A549 (cell line): ENCODE measurements at regions not wholly inside any gene's neighbourhood (a gene's known extent, or its start where the extent isn't known, plus 50 kb on each side); places are given as distances from the start of the nearest gene placed in this dataset.

Source experiments
- ATAC-seq, 2 experiments: fragments of 200-7000 bp in 1 of 2; fragments of >200 bp in 1 of 2; cut with Nextera tagmentation in 1 of 2; cut with Tn5 transposase in 1 of 2; 3 replicates each; pipeline versions ENCODE4 v1.8.0 to v1.9.1; 2018 to 2020; ENCODE audit warnings: mild to moderate bottlenecking in 1 of 2, moderate library complexity in 1 of 2
- CTCF ChIA-PET: fragments of 300-600 bp; sonication (Branson Sonifier 250); formaldehyde crosslinking; extraction: SDS; loops from one replicate; lab custom pipeline; 2021; ENCODE audit warnings: antibody characterized with exemption, inconsistent platforms; lab: Yijun Ruan, JAX
- POLR2A ChIA-PET: fragments of 350-600 bp; formaldehyde crosslinking; extraction: SDS; loops from one replicate; lab custom pipeline; 2021; ENCODE audit warnings: antibody characterized with exemption, inconsistent platforms; lab: Yijun Ruan, JAX
- DNase-seq, 2 experiments: peaks; one replicate each; pipeline versions ENCODE4 v3.0.0 to v3.0.0-alpha.2; 2011 to 2016; ENCODE audit warnings: low read depth in 1 of 2, low spot score in 1 of 2
- FAIRE-seq: peaks from 2 replicates; lab custom pipeline; 2011; peaks lifted over from hg19 to GRCh38; lab: Jason Lieb, UNC
- H3K27ac ChIP-seq, 2 experiments: fragments of >200 bp; sonication (Bioruptor Twin); formaldehyde crosslinking; 3 replicates each; pipeline ENCODE4 v1.5.1; 2016 to 2017
- H3K4me1 ChIP-seq: fragments of >200 bp; sonication (Bioruptor Twin); formaldehyde crosslinking; 3 replicates; pipeline ENCODE4 v1.6.1; 2016
- H3K4me2 ChIP-seq: fragments of >200 bp; sonication (Bioruptor Twin); formaldehyde crosslinking; 3 replicates; pipeline ENCODE4 v1.6.1; 2016
- H3K4me3 ChIP-seq: fragments of >200 bp; sonication (Bioruptor Twin); formaldehyde crosslinking; 3 replicates; pipeline ENCODE4 v1.5.1; 2016
- H3K9me3 ChIP-seq: fragments of >200 bp; sonication (Bioruptor Twin); formaldehyde crosslinking; 3 replicates; pipeline ENCODE4 v1.6.1; 2016
- CBX8 ChIP-seq: fragments of 200-600 bp; sonication (generic); IDR thresholded peaks from 2 replicates; pipeline ENCODE4 v1.6.1; 2016
- CHD2 ChIP-seq: fragments of 150-350 bp; IDR thresholded peaks from 2 replicates; pipeline ENCODE4 v1.6.1; 2014; ENCODE audit warnings: low read length; ENCODE audit not compliant: partially characterized antibody
- E2F6 ChIP-seq: IDR thresholded peaks from 2 replicates; pipeline ENCODE4 v1.6.1; 2012; ENCODE audit warnings: low read depth, borderline replicate concordance
- EHF ChIP-seq: fragments of 250-450 bp; sonication (Bioruptor Pico); IDR thresholded peaks from 2 replicates; pipeline ENCODE4 v1.5.0; 2020; ENCODE audit warnings: mild to moderate bottlenecking
- EHMT2 ChIP-seq: fragments of 200-600 bp; sonication (generic); IDR thresholded peaks from 2 replicates; pipeline ENCODE4 v1.6.1; 2016; ENCODE audit warnings: antibody characterized with exemption, low read depth, mild to moderate bottlenecking, moderate library complexity
- EP300 ChIP-seq, 2 experiments: fragments of >200 bp; sonication (Bioruptor Twin); formaldehyde crosslinking; IDR thresholded peaks; 2 replicates in 1 of 2; 3 replicates in 1 of 2; pipeline ENCODE4 v1.6.1; 2016 to 2017
- FOSB ChIP-seq: fragments of 250-450 bp; sonication (Bioruptor Pico); IDR thresholded peaks from 2 replicates; pipeline ENCODE4 v1.5.0; 2020; ENCODE audit warnings: mild to moderate bottlenecking, moderate library complexity
- FOXS1 ChIP-seq: fragments of 250-450 bp; sonication (Bioruptor Pico); IDR thresholded peaks from 2 replicates; pipeline ENCODE4 v1.5.0; 2020; ENCODE audit warnings: mild to moderate bottlenecking, moderate library complexity
- HDAC2 ChIP-seq: fragments of 200-600 bp; sonication (generic); IDR thresholded peaks from 2 replicates; pipeline ENCODE4 v1.6.1; 2016
- HOXB13 ChIP-seq: fragments of 250-450 bp; sonication (Bioruptor Pico); IDR thresholded peaks from 2 replicates; pipeline ENCODE4 v1.5.0; 2020; ENCODE audit warnings: low read depth, mild to moderate bottlenecking, moderate library complexity
- HOXB5 ChIP-seq: fragments of 250-450 bp; sonication (Bioruptor Pico); IDR thresholded peaks from 2 replicates; pipeline ENCODE4 v1.5.0; 2020; ENCODE audit warnings: mild to moderate bottlenecking, moderate library complexity
- MAFK ChIP-seq: fragments of 450-650 bp; IDR thresholded peaks from 2 replicates; pipeline ENCODE4 v1.6.1; 2014; ENCODE audit not compliant: partially characterized antibody
- NR3C1 ChIP-seq: fragments of >200 bp; sonication (Bioruptor Twin); formaldehyde crosslinking; IDR thresholded peaks from 3 replicates; pipeline ENCODE4 v1.6.1; 2017
- PHF8 ChIP-seq: fragments of 200-600 bp; sonication (generic); IDR thresholded peaks from 2 replicates; pipeline ENCODE4 v1.6.1; 2016; ENCODE audit warnings: low read depth, mild to moderate bottlenecking, antibody characterized with exemption, moderate library complexity, borderline replicate concordance
- POLR2A ChIP-seq: IDR thresholded peaks from 2 replicates; pipeline ENCODE4 v1.6.1; 2012; ENCODE audit warnings: mild to moderate bottlenecking, low read length
- POLR2AphosphoS2 ChIP-seq: conservative IDR thresholded peaks from 2 replicates; pipeline ENCODE4 v1.6.1; 2012; ENCODE audit warnings: low read length, improper control_type of control experiment, inconsistent platforms
- RAD21 ChIP-seq, 2 experiments: fragments of >200 bp in 1 of 2; sonication (Bioruptor Twin) in 1 of 2; formaldehyde crosslinking in 1 of 2; IDR thresholded peaks in 1 of 2; conservative IDR thresholded peaks in 1 of 2; 2 replicates in 1 of 2; 3 replicates in 1 of 2; pipeline ENCODE4 v1.6.1; 2012 to 2018; ENCODE audit warnings: inconsistent platforms in 1 of 2
- RARB ChIP-seq: fragments of 250-450 bp; sonication (Bioruptor Pico); IDR thresholded peaks from 2 replicates; pipeline ENCODE4 v1.8.0; 2021; ENCODE audit warnings: mild to moderate bottlenecking, moderate library complexity
- RCOR1 ChIP-seq: fragments of 150-350 bp; IDR thresholded peaks from 2 replicates; pipeline ENCODE4 v1.6.1; 2014; ENCODE audit warnings: antibody characterized with exemption, low read length, low read depth
- RFX5 ChIP-seq: fragments of 450-650 bp; IDR thresholded peaks from 2 replicates; pipeline ENCODE4 v1.7.1; 2014; ENCODE audit warnings: antibody characterized with exemption, mild to moderate bottlenecking, moderate library complexity
- SREBF2 ChIP-seq: fragments of 450-650 bp; IDR thresholded peaks from 2 replicates; pipeline ENCODE4 v1.6.1; 2014; ENCODE audit warnings: mild to moderate bottlenecking, moderate library complexity
- TP53 ChIP-seq: fragments of 250-450 bp; sonication (Bioruptor Pico); IDR thresholded peaks from 2 replicates; pipeline ENCODE4 v1.5.0; 2021; ENCODE audit warnings: mild to moderate bottlenecking, moderate library complexity
- USF2 ChIP-seq: fragments of 450-650 bp; IDR thresholded peaks from 2 replicates; pipeline ENCODE4 v1.6.1; 2014; ENCODE audit warnings: antibody characterized with exemption
- ZC3H11A ChIP-seq: fragments of 450-650 bp; IDR thresholded peaks from 2 replicates; pipeline ENCODE4 v1.6.1; 2014; ENCODE audit warnings: antibody characterized with exemption, mild to moderate bottlenecking
- ZSCAN20 ChIP-seq: fragments of 250-450 bp; sonication (Bioruptor Pico); IDR thresholded peaks from 2 replicates; pipeline ENCODE4 v1.8.0; 2022; ENCODE audit warnings: mild to moderate bottlenecking, moderate library complexity
- TF ChIP-seq, protein P1 (sequence below): fragments of 250-450 bp; sonication (Bioruptor Pico); IDR thresholded peaks from 2 replicates; pipeline ENCODE4 v1.5.0; 2020; ENCODE audit warnings: low read depth, mild to moderate bottlenecking, moderate library complexity
- TF ChIP-seq, protein P2 (sequence below): fragments of 200-600 bp; sonication (generic); IDR thresholded peaks from 2 replicates; pipeline ENCODE4 v1.6.1; 2016; ENCODE audit warnings: antibody characterized with exemption, mild to moderate bottlenecking, moderate library complexity

DNA sequence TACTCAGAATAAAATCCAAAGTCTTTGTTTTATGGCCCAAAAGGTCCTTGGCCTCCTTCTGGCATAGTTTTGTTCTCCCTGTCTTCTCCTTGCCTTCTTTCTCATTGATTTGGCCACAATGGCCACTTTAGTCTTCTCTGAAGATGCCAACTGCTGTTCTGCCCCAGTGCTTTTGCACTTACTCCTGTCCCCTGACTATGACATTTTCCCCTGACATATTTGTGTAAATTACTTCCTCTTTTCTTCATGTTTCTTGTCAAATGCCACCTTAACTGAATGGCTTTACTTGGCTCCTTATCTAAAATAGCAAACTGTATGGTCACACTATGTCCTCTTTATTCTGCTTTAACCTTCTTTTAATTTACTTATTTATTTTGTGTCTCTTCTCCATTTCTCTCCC is 484.7 kb upstream of the ARRDC3 start:
- no peak for TF ChIP-seq ZSCAN20 (CRISPR knock-in tag)
- no peak for TF ChIP-seq SREBF2
- TF ChIP-seq POLR2AphosphoS2 = no peak
- TF ChIP-seq NR3C1 = no peak
- TF ChIP-seq RARB (CRISPR knock-in tag) = no peak
- no peak for TF ChIP-seq PHF8
- no peak for TF ChIP-seq HDAC2
- no peak for TF ChIP-seq MAFK
- TF ChIP-seq, protein P1, sequence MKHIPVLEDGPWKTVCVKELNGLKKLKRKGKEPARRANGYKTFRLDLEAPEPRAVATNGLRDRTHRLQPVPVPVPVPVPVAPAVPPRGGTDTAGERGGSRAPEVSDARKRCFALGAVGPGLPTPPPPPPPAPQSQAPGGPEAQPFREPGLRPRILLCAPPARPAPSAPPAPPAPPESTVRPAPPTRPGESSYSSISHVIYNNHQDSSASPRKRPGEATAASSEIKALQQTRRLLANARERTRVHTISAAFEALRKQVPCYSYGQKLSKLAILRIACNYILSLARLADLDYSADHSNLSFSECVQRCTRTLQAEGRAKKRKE = no peak
- no peak for TF ChIP-seq RAD21 (conservative IDR thresholded peaks at IDR 0.05 in 1 of 2, IDR thresholded peaks at IDR 0.05 in 1 of 2)
- no peak for TF ChIP-seq ZC3H11A
- no peak for TF ChIP-seq USF2
- no peak for TF ChIP-seq CHD2
- no peak for TF ChIP-seq FOXS1 (CRISPR knock-in tag)
- no peak for TF ChIP-seq RCOR1
- TF ChIP-seq TP53 = no peak
- TF ChIP-seq HOXB5 (CRISPR knock-in tag) = no peak
- TF ChIP-seq EHF (CRISPR knock-in tag) = no peak
- TF ChIP-seq POLR2A = no peak
- no peak for TF ChIP-seq HOXB13 (CRISPR knock-in tag)
- no peak overlapping the region for H3K27ac ChIP-seq
- H3K4me2 ChIP-seq = no peak overlapping the region
- ATAC-seq (no peak), FAIRE-seq (no peak), DNase-seq (no peak)
- POLR2A ChIA-PET = no interaction called here
- CTCF ChIA-PET = no interaction called here
- no peak overlapping the region for H3K4me3 ChIP-seq
- H3K9me3 ChIP-seq = no peaks in the 10 kb centered on the region
- no peaks in the 10 kb centered on the region for H3K4me1 ChIP-seq

DNA sequence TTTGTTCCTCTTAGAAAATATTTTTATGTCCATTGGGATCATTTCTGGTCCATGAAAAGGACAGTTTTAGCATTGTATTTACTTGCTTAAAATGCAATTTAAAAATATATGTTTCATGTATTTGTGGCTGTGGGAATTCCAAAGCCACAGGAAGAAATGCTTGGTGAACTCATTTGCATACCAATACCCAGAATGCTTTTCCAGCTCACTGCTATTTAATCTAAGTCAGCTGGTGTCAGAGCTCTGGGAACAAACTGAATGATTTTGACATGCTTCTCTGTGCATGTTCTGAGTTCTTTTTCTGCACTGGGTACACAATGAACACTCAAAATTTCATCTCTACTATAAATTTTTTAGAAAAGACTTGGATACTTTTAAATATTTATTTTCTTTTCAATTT is 482.8 kb upstream of the ARRDC3 start:
- TF ChIP-seq FOXS1 (CRISPR knock-in tag) (no peak), CBX8 (no peak), HOXB13 (CRISPR knock-in tag) (no peak), RFX5 (no peak), EHMT2 (no peak), FOSB (CRISPR knock-in tag) (no peak), SREBF2 (no peak), EP300 (IDR thresholded peaks at IDR 0.05) (no peak), ZSCAN20 (CRISPR knock-in tag) (no peak), PHF8 (no peak), RAD21 (conservative IDR thresholded peaks at IDR 0.05 in 1 of 2, IDR thresholded peaks at IDR 0.05 in 1 of 2) (no peak), E2F6 (no peak)
- TF ChIP-seq, protein P2, sequence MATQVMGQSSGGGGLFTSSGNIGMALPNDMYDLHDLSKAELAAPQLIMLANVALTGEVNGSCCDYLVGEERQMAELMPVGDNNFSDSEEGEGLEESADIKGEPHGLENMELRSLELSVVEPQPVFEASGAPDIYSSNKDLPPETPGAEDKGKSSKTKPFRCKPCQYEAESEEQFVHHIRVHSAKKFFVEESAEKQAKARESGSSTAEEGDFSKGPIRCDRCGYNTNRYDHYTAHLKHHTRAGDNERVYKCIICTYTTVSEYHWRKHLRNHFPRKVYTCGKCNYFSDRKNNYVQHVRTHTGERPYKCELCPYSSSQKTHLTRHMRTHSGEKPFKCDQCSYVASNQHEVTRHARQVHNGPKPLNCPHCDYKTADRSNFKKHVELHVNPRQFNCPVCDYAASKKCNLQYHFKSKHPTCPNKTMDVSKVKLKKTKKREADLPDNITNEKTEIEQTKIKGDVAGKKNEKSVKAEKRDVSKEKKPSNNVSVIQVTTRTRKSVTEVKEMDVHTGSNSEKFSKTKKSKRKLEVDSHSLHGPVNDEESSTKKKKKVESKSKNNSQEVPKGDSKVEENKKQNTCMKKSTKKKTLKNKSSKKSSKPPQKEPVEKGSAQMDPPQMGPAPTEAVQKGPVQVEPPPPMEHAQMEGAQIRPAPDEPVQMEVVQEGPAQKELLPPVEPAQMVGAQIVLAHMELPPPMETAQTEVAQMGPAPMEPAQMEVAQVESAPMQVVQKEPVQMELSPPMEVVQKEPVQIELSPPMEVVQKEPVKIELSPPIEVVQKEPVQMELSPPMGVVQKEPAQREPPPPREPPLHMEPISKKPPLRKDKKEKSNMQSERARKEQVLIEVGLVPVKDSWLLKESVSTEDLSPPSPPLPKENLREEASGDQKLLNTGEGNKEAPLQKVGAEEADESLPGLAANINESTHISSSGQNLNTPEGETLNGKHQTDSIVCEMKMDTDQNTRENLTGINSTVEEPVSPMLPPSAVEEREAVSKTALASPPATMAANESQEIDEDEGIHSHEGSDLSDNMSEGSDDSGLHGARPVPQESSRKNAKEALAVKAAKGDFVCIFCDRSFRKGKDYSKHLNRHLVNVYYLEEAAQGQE = no peak
- DNase-seq (no peak), FAIRE-seq (no peak), ATAC-seq (no peak)
- no peak overlapping the region for H3K27ac ChIP-seq
- POLR2A ChIA-PET = no interaction called here
- H3K4me2 ChIP-seq = no peak overlapping the region
- H3K4me1 ChIP-seq = no peaks in the 10 kb centered on the region
- CTCF ChIA-PET = no interaction called here
- H3K4me3 ChIP-seq = no peak overlapping the region
- no peaks in the 10 kb centered on the region for H3K9me3 ChIP-seq
